ENCODE measurements at regions not wholly inside any gene's neighbourhood (a gene's known extent, or its start where the extent isn't known, plus 50 kb on each side); places are given as distances from the start of the nearest gene placed in this dataset.
A peak's percentile ranks its signal among the peaks of the same experiment; 100 is the strongest.

- no peak overlapping the region for H3K9ac ChIP-seq (ENCODE audit: low read length)
- H3K27me3 ChIP-seq (ENCODE audit: control insufficient read depth, insufficient read depth, low read length), result no peaks in the 10 kb centered on the region
- peaks cover 12% of the 10 kb centered on the region for H3K4me1 ChIP-seq (ENCODE audit: control insufficient read depth, insufficient read depth, low read length)
- no peak overlapping the region for H3K27ac ChIP-seq (ENCODE audit: low read depth, low read length)
- H3K4me3 ChIP-seq (ENCODE audit: low read length), result peak overlapping the region; percentile 32
- H3K36me3 ChIP-seq (ENCODE audit: control insufficient read depth, insufficient read depth, low read length), result no peaks in the 10 kb centered on the region
Measured at GRCh38 chr6:139847457-139847813, 473.0 kb upstream of the CITED2 start.

DNA sequence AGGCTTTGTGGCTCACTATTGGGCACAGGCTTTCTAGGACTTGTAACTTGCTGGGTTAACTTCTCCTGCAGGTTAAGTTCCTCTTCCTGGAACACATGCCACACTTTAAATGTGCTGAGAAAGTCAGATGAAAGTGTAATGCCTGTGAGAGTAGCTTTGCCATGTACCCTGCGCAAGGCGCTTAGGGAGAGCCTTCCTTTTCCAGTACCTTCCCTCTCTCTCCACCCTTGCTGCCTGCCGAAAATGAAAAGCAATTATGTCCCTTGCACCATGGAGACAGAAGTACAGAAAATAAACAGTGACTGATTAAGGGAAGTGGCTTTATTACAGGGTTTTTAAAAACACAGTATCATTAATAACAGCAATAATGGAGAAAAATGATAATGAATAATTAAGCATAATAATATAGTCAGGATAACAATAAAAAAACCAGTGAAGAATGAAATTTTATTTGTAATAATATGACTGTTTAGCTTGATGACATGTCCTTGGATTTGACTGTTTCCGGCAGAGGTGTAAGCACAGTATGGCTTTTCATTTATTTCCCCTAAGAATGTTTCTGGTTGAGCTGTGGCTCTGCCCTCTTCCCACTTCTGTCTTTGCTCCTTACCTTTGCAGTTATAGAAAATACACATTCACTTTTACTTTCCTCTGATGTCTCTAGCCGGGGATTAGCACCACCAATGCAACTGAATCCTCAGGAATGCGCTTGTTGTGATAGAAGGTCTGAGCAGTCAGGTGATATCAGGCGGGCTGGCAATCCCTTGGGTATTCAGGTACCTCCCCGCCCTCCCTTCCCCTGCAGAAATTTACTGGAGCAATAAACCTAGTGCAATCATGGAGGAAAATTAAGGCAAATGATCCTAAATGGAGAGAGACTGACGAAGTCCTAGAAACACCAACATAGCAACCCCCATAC lies 472.3 kb upstream of the CITED2 start:
- Histone ChIP-seq H3K27me3 (ENCODE audit: control insufficient read depth, insufficient read depth, low read length) (no peaks in the 10 kb centered on the region), H3K4me1 (ENCODE audit: control insufficient read depth, insufficient read depth, low read length) (peaks cover 10% of the 10 kb centered on the region), H3K36me3 (ENCODE audit: control insufficient read depth, insufficient read depth, low read length) (no peaks in the 10 kb centered on the region), H3K4me3 (ENCODE audit: low read length) (peak overlapping the region; percentile 32), H3K27ac (ENCODE audit: low read depth, low read length) (no peak overlapping the region), H3K9ac (ENCODE audit: low read length) (no peak overlapping the region)

GRCh38 chr6:139844907-139845306 lies 470.5 kb upstream of the CITED2 start:
- H3K36me3 ChIP-seq (ENCODE audit: control insufficient read depth, insufficient read depth, low read length), result no peaks in the 10 kb centered on the region

DNA sequence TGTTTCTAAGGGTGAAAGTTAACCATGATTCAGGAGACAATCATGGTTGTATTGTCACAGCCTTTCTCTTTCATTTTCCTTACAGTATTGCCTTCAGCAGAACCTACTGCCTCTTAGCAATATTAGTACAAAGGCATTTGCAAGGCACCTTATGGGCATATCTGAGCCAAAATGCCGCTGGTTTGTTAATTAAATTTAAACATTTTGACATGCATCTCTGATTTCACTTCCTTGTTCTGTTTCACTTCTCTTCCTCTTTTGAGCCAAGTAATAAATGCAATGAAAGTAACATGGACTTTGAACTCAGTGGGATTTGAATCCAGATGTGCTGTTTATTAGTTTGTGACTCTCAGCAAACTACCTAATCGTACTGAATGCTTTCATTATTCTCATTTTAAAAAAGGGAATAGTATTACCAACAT lies 467.4 kb upstream of the CITED2 start:
- Histone ChIP-seq H3K4me1 (ENCODE audit: control insufficient read depth, insufficient read depth, low read length) (no peaks in the 10 kb centered on the region), H3K9ac (ENCODE audit: low read length) (no peak overlapping the region), H3K27ac (ENCODE audit: low read depth, low read length) (no peak overlapping the region), H3K4me3 (ENCODE audit: low read length) (no peak overlapping the region), H3K36me3 (ENCODE audit: control insufficient read depth, insufficient read depth, low read length) (no peaks in the 10 kb centered on the region), H3K27me3 (ENCODE audit: control insufficient read depth, insufficient read depth, low read length) (no peaks in the 10 kb centered on the region)

More at GRCh38 chr6:139844907-139845306, 470.5 kb upstream of the CITED2 start:
- Histone ChIP-seq H3K27ac (ENCODE audit: low read depth, low read length) (no peak overlapping the region), H3K27me3 (ENCODE audit: control insufficient read depth, insufficient read depth, low read length) (no peaks in the 10 kb centered on the region), H3K4me3 (ENCODE audit: low read length) (no peak overlapping the region), H3K4me1 (ENCODE audit: control insufficient read depth, insufficient read depth, low read length) (peaks cover 10% of the 10 kb centered on the region), H3K9ac (ENCODE audit: low read length) (no peak overlapping the region)

GRCh38 chr6:139839506-139840156 lies 465.2 kb upstream of the CITED2 start:
- Histone ChIP-seq H3K4me3 (ENCODE audit: low read length) (no peak overlapping the region), H3K9ac (ENCODE audit: low read length) (no peak overlapping the region), H3K36me3 (ENCODE audit: control insufficient read depth, insufficient read depth, low read length) (no peaks in the 10 kb centered on the region), H3K27me3 (ENCODE audit: control insufficient read depth, insufficient read depth, low read length) (no peaks in the 10 kb centered on the region), H3K27ac (ENCODE audit: low read depth, low read length) (no peak overlapping the region), H3K4me1 (ENCODE audit: control insufficient read depth, insufficient read depth, low read length) (no peaks in the 10 kb centered on the region)

DNA sequence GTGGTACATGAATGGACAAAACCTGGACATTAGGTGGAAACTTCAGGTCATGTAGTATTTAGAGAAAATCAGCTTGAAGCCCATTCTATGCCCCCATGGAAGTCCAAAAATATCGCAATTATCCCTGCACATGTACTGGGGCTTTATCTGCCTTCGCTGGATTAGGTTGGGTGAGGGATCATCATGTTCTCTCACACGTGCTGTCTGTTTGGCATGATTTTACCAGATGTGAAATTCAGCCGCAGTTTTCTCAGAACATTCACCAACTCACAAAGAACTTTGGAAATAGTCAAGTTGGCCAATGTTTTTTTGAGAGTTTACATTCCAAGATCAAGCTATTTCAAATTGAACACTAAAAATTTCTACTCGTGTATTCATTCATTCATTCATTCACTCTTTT lies 459.8 kb upstream of the CITED2 start:
- H3K27ac ChIP-seq (ENCODE audit: low read depth, low read length), result no peak overlapping the region

GRCh38 chr6:139833592-139833991 lies 459.1 kb upstream of the CITED2 start:
- H3K36me3 ChIP-seq (ENCODE audit: control insufficient read depth, insufficient read depth, low read length), result no peaks in the 10 kb centered on the region
- H3K27ac ChIP-seq (ENCODE audit: low read depth, low read length), result no peak overlapping the region
- no peak overlapping the region for H3K4me3 ChIP-seq (ENCODE audit: low read length)
- H3K27me3 ChIP-seq (ENCODE audit: control insufficient read depth, insufficient read depth, low read length), result no peaks in the 10 kb centered on the region
- H3K4me1 ChIP-seq (ENCODE audit: control insufficient read depth, insufficient read depth, low read length), result no peaks in the 10 kb centered on the region
- no peak overlapping the region for H3K9ac ChIP-seq (ENCODE audit: low read length)

More for the DNA sequence above, 459.8 kb upstream of the CITED2 start:
- H3K9ac ChIP-seq (ENCODE audit: low read length), result no peak overlapping the region
- no peaks in the 10 kb centered on the region for H3K27me3 ChIP-seq (ENCODE audit: control insufficient read depth, insufficient read depth, low read length)
- no peaks in the 10 kb centered on the region for H3K36me3 ChIP-seq (ENCODE audit: control insufficient read depth, insufficient read depth, low read length)
- no peak overlapping the region for H3K4me3 ChIP-seq (ENCODE audit: low read length)
- no peaks in the 10 kb centered on the region for H3K4me1 ChIP-seq (ENCODE audit: control insufficient read depth, insufficient read depth, low read length)

- Histone ChIP-seq H3K27ac (ENCODE audit: low read depth, low read length) (no peak overlapping the region), H3K36me3 (ENCODE audit: control insufficient read depth, insufficient read depth, low read length) (no peaks in the 10 kb centered on the region), H3K4me3 (ENCODE audit: low read length) (no peak overlapping the region), H3K27me3 (ENCODE audit: control insufficient read depth, insufficient read depth, low read length) (no peaks in the 10 kb centered on the region), H3K4me1 (ENCODE audit: control insufficient read depth, insufficient read depth, low read length) (no peaks in the 10 kb centered on the region), H3K9ac (ENCODE audit: low read length) (no peak overlapping the region)
Measured at GRCh38 chr6:139832493-139833305, 458.3 kb upstream of the CITED2 start.

- no peak overlapping the region for H3K27ac ChIP-seq (ENCODE audit: low read depth, low read length)
- H3K36me3 ChIP-seq (ENCODE audit: control insufficient read depth, insufficient read depth, low read length), result no peaks in the 10 kb centered on the region
- H3K9ac ChIP-seq (ENCODE audit: low read length), result no peak overlapping the region
- H3K4me3 ChIP-seq (ENCODE audit: low read length), result no peak overlapping the region
- no peaks in the 10 kb centered on the region for H3K4me1 ChIP-seq (ENCODE audit: control insufficient read depth, insufficient read depth, low read length)
- H3K27me3 ChIP-seq (ENCODE audit: control insufficient read depth, insufficient read depth, low read length), result no peaks in the 10 kb centered on the region
Measured at GRCh38 chr6:139829576-139829975, 455.1 kb upstream of the CITED2 start.

DNA sequence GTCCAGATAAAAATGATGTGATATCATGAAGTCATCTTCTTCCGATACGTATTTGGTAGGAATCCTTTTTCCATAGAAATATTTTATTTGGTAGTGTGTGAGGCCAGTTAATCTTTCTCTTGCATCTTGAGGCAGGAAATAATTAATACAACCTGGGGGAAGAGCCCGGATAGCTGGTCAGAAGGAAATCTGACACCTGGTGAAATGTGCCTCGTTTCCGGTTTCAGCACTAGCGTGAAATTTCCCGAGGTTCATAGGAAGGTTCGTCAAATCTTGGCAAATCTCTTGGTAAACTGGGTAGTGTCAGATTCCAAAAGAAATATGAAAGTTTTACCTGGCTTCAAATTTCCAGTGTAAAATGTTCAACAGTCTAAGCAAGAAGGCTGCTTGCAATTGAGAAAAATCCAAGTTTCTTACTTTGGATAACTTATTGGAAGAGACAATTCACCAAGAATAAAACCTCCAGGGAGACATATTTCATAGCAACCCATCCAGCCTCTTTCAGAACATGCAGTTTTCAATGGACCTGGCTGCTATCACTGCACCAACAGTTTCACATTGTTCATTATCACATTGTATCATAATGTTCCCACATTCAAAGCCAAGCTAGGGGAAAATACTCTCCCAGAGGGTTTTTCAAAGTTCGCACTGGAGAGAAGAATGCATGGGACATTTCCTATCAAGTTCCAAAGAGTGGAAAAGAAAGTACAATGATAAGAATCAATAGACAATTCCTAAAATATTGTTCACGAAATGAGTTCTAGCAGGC lies 454.5 kb upstream of the CITED2 start:
- no peaks in the 10 kb centered on the region for H3K36me3 ChIP-seq (ENCODE audit: control insufficient read depth, insufficient read depth, low read length)
- no peaks in the 10 kb centered on the region for H3K4me1 ChIP-seq (ENCODE audit: control insufficient read depth, insufficient read depth, low read length)
- H3K27me3 ChIP-seq (ENCODE audit: control insufficient read depth, insufficient read depth, low read length), result no peaks in the 10 kb centered on the region
- H3K27ac ChIP-seq (ENCODE audit: low read depth, low read length), result no peak overlapping the region
- no peak overlapping the region for H3K9ac ChIP-seq (ENCODE audit: low read length)
- no peak overlapping the region for H3K4me3 ChIP-seq (ENCODE audit: low read length)

DNA sequence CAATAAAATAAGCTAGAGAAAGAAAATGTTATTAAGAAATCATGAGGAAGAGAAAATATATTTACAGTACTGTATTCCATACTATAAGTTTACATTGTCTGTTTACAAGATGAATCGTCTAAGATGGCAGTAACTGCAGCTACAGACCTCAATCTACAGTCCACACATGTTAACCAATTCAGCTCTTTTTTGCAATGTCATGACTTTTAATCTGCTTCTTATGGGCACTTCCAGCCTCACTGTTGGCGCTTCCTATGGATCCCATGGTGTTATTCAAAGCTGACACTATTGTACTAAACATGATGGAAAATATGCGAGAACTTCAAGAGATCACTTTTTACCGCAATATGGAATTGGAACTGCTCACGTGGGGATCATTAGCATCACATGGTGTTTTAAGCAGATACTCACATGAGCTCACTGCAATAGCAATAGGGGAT lies 451.5 kb upstream of the CITED2 start:
- Histone ChIP-seq H3K27me3 (ENCODE audit: control insufficient read depth, insufficient read depth, low read length) (no peaks in the 10 kb centered on the region), H3K4me3 (ENCODE audit: low read length) (no peak overlapping the region), H3K9ac (ENCODE audit: low read length) (no peak overlapping the region), H3K36me3 (ENCODE audit: control insufficient read depth, insufficient read depth, low read length) (no peaks in the 10 kb centered on the region), H3K4me1 (ENCODE audit: control insufficient read depth, insufficient read depth, low read length) (no peaks in the 10 kb centered on the region), H3K27ac (ENCODE audit: low read depth, low read length) (no peak overlapping the region)

GRCh38 chr6:139824864-139825263 lies 450.4 kb upstream of the CITED2 start:
- Histone ChIP-seq H3K36me3 (ENCODE audit: control insufficient read depth, insufficient read depth, low read length) (no peaks in the 10 kb centered on the region), H3K9ac (ENCODE audit: low read length) (no peak overlapping the region), H3K4me1 (ENCODE audit: control insufficient read depth, insufficient read depth, low read length) (no peaks in the 10 kb centered on the region), H3K4me3 (ENCODE audit: low read length) (no peak overlapping the region), H3K27ac (ENCODE audit: low read depth, low read length) (no peak overlapping the region), H3K27me3 (ENCODE audit: control insufficient read depth, insufficient read depth, low read length) (no peaks in the 10 kb centered on the region)

All from rectal smooth muscle tissue (tissue), 1 donor.